HCT116 (cell line): ENCODE measurements at regions not wholly inside any gene's neighbourhood (a gene's known extent, or its start where the extent isn't known, plus 50 kb on each side); places are given as distances from the start of the nearest gene placed in this dataset.

Experiments used
- ATAC-seq: fragments of 200-7000 bp; cut with Tn5 transposase; 2 replicates; pipeline ENCODE4 v1.9.1; 2020; ENCODE audit warnings: mild to moderate bottlenecking, moderate library complexity
- BruUV-seq: library from RNA; stranded (reverse); fragments of 400-500 nt; replicated peaks from 2 replicates; lab custom pipeline; 2021; lab: Mats Ljungman, UMichigan
- CTCF ChIA-PET: fragments of 300-600 bp; sonication (Branson Sonifier 250); formaldehyde crosslinking; loops from one replicate; lab custom pipeline; 2021; ENCODE audit warnings: antibody characterized with exemption; lab: Charles Lee
- POLR2A ChIA-PET: fragments of 300-600, 350-600 bp; sonication (Branson Sonifier 250); formaldehyde crosslinking; loops from one replicate; lab custom pipeline; 2021; ENCODE audit warnings: antibody characterized with exemption; lab: Charles Lee
- RAD21 ChIA-PET, 2 experiments: fragments of 300-600 bp; sonication (Branson Sonifier 250); formaldehyde crosslinking; loops; one replicate each; lab custom pipeline; 2023; ENCODE audit warnings: low total read pairs in 2 of 2; ENCODE audit not compliant: uncharacterized antibody in 2 of 2, unreplicated experiment in 2 of 2, low non-redundant PET in 1 of 2; lab: Charles Lee
- DNase-seq: peaks from one replicate; pipeline ENCODE4 v3.0.0-alpha.2; 2010; ENCODE audit warnings: low read depth, low spot score
- H2AFZ ChIP-seq: fragments of 200-600 bp; shearing (Covaris generic), sonication (generic); 2 replicates; pipeline ENCODE4 v1.6.1; 2017; ENCODE audit warnings: low read depth, mixed run types, mixed read lengths, antibody characterized with exemption, low read length; ENCODE audit not compliant: poor library complexity, severe bottlenecking
- H3K27ac ChIP-seq: 2 replicates; pipeline ENCODE4 v1.5.1; 2012; ENCODE audit warnings: low read depth, low read length
- H3K27me3 ChIP-seq: fragments of 200-600 bp; sonication (generic); 2 replicates; pipeline ENCODE4 v1.6.1; 2016; ENCODE audit warnings: mixed run types, low read length, mixed read lengths; ENCODE audit not compliant: insufficient read depth
- H3K36me3 ChIP-seq, 2 experiments: fragments of 200-500 bp in 1 of 2; fragments of 200-600 bp in 1 of 2; sonication (Bioruptor generic) in 1 of 2; sonication (generic) in 1 of 2; 2 replicates each; pipeline versions ENCODE4 v1.5.1 to v1.6.1; 2014 to 2016; ENCODE audit warnings: low read length in 2 of 2, inconsistent platforms in 1 of 2, mixed read lengths in 1 of 2, mixed run types in 1 of 2; ENCODE audit not compliant: insufficient read depth in 2 of 2, control insufficient read depth in 1 of 2
- H3K4me1 ChIP-seq, 2 experiments: fragments of 200-600 bp in 1 of 2; sonication (generic) in 1 of 2; 2 replicates each; pipeline versions ENCODE4 v1.5.1 to v1.6.1; 2012 to 2017; ENCODE audit warnings: low read length in 2 of 2, inconsistent platforms in 1 of 2, mild to moderate bottlenecking in 1 of 2, mixed read lengths in 1 of 2, mixed run types in 1 of 2, moderate library complexity in 1 of 2; ENCODE audit not compliant: insufficient read depth in 2 of 2, control insufficient read depth in 1 of 2
- H3K4me2 ChIP-seq: fragments of 200-600 bp; sonication (generic); 2 replicates; pipeline ENCODE4 v1.6.1; 2017; ENCODE audit warnings: mixed run types, low read length, mixed read lengths
- H3K4me3 ChIP-seq, 2 experiments: fragments of 200-600 bp in 1 of 2; sonication (generic) in 1 of 2; replicated peaks in 1 of 2; 2 replicates each; pipeline ENCODE4 v1.5.1; 2011 to 2016; ENCODE audit warnings: low read length in 2 of 2, control low read depth in 1 of 2, low read depth in 1 of 2, mild to moderate bottlenecking in 1 of 2, mixed read lengths in 1 of 2, mixed run types in 1 of 2
- H3K79me2 ChIP-seq: fragments of 200-600 bp; sonication (generic); 2 replicates; pipeline ENCODE4 v1.6.1; 2017; ENCODE audit warnings: mild to moderate bottlenecking, mixed run types, low read length, moderate library complexity, mixed read lengths; ENCODE audit not compliant: insufficient read depth
- H3K9ac ChIP-seq: fragments of 200-600 bp; sonication (generic); 2 replicates; pipeline ENCODE4 v1.6.1; 2016; ENCODE audit warnings: low read length, mixed read lengths
- H3K9me2 ChIP-seq: fragments of 200-600 bp; sonication (generic), shearing (Covaris generic); 2 replicates; pipeline ENCODE4 v1.6.1; 2017; ENCODE audit warnings: mixed run types, mild to moderate bottlenecking, moderate library complexity; ENCODE audit not compliant: insufficient read depth
- H3K9me3 ChIP-seq, 2 experiments: fragments of 200-500 bp in 1 of 2; fragments of 200-600 bp in 1 of 2; sonication (Bioruptor generic) in 1 of 2; sonication (generic) in 1 of 2; 2 replicates each; pipeline ENCODE4 v1.6.1; 2014 to 2017; ENCODE audit warnings: low read length in 2 of 2, mixed read lengths in 2 of 2, inconsistent platforms in 1 of 2, low read depth in 1 of 2, mild to moderate bottlenecking in 1 of 2, mixed run types in 1 of 2, moderate library complexity in 1 of 2; ENCODE audit not compliant: control insufficient read depth in 1 of 2, insufficient read depth in 1 of 2
- H4K20me1 ChIP-seq: fragments of 200-600 bp; sonication (generic), shearing (Covaris generic); 2 replicates; pipeline ENCODE4 v1.6.1; 2017; ENCODE audit warnings: mixed run types, mild to moderate bottlenecking, moderate library complexity; ENCODE audit not compliant: insufficient read depth
- CBX3 ChIP-seq: IDR thresholded peaks from 2 replicates; pipeline ENCODE4 v1.6.1; 2012; ENCODE audit warnings: low read depth
- ELF1 ChIP-seq: IDR thresholded peaks from 2 replicates; pipeline ENCODE4 v1.6.1; 2012; ENCODE audit warnings: low read depth, borderline replicate concordance
- EZH2phosphoT487 ChIP-seq: fragments of 200-600 bp; IDR thresholded peaks from 2 replicates; pipeline ENCODE4 v1.6.1; 2018; ENCODE audit warnings: antibody characterized with exemption, borderline replicate concordance
- FOSL1 ChIP-seq: IDR thresholded peaks from 2 replicates; pipeline ENCODE4 v1.6.1; 2012; ENCODE audit warnings: low read depth
- JUND ChIP-seq: IDR thresholded peaks from 2 replicates; pipeline ENCODE4 v1.6.1; 2012
- MAX ChIP-seq: IDR thresholded peaks from 2 replicates; pipeline ENCODE4 v1.6.1; 2012
- POLR2A ChIP-seq: IDR thresholded peaks from 2 replicates; pipeline ENCODE4 v1.7.0; 2011; ENCODE audit warnings: borderline replicate concordance; ENCODE audit not compliant: insufficient read depth, insufficient read length; ENCODE audit errors: extremely low read depth
- POLR2AphosphoS5 ChIP-seq: IDR thresholded peaks from 2 replicates; pipeline ENCODE4 v1.6.1; 2011; ENCODE audit warnings: mild to moderate bottlenecking, low read depth, low read length, moderate library complexity
- SRF ChIP-seq: IDR thresholded peaks from 2 replicates; pipeline ENCODE4 v1.6.1; 2012; ENCODE audit warnings: low read depth
- ZFX ChIP-seq: fragments of 450-650 bp; IDR thresholded peaks from 2 replicates; pipeline ENCODE4 v1.6.1; 2017
- intact Hi-C: fragments of 100-400 bp; cut with micrococcal nuclease; formaldehyde crosslinking; loops from 2 replicates; pipeline ENCODE4 v1.10.0; 2022
- TF ChIP-seq, protein P1 (sequence below): IDR thresholded peaks from 2 replicates; pipeline ENCODE4 v1.6.1; 2012
- TF ChIP-seq, protein P2 (sequence below): IDR thresholded peaks from 2 replicates; pipeline ENCODE4 v1.6.1; 2011; ENCODE audit warnings: mild to moderate bottlenecking, low read length, moderate library complexity; ENCODE audit not compliant: insufficient replicate concordance; ENCODE audit errors: extremely low read depth

DNA sequence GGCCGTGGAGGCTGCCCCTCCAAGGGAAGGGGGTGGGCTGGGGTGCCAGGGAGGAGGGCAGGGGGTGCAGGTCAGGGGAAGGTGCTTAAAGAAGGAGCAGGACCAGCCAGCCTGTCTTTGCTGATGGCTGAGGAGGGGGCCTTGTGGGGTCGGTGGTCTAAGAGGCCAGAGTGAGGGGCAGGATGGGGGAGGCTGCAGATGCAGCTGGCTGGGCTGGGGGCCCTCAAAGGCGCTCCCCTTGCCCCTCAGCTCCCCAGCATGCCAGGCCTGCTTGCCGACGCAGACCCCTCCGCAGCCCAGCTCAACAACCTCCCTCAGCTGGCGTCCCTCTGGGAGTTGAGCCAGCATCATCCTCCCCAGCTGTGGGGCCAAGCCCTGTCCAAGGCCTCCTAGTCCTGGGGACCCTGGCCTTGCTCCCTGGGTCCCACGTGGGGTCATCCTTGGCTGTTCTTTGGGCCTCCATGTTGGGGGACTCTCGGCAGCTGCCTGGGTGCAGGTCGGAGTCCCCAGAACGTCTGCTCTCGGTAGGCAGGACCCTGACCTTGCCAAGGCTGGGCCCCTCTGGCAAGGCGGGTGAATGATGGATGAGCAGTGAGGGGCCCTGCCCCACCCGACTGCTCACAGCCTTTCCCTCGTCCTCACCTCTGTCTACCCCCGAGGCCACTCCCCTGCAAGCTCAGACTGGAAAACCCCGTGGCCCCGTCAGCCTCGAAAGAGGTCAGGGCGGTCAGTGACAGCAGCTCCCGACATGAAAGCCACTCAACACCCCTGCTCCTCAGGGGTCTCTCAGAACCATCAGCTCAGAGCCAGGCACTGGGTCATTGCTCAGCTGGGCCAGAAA is 119.4 kb downstream of the FAM53A start:
- Histone ChIP-seq H3K9me2 (no peaks in the 10 kb centered on the region), H3K36me3 (no peaks in the 10 kb centered on the region), H3K9me3 (no peaks in the 10 kb centered on the region), H3K9ac (no peak overlapping the region), H2AFZ (no peak overlapping the region), H3K27ac (no peak overlapping the region), H3K4me1 (peaks cover 13 to 25% of the 10 kb centered on the region in 2 experiments), H3K27me3 (no peaks in the 10 kb centered on the region), H3K4me2 (no peak overlapping the region), H4K20me1 (no peaks in the 10 kb centered on the region), H3K79me2 (no peaks in the 10 kb centered on the region), H3K4me3 (no peak overlapping the region)
- no peak for ATAC-seq
- ChIA-PET RAD21 (no interaction called here), CTCF (no interaction called here), POLR2A (no interaction called here)
- no peak for TF ChIP-seq FOSL1
- TF ChIP-seq, protein P1, sequence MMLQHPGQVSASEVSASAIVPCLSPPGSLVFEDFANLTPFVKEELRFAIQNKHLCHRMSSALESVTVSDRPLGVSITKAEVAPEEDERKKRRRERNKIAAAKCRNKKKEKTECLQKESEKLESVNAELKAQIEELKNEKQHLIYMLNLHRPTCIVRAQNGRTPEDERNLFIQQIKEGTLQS: no peak
- no peak for TF ChIP-seq SRF
- no peak for TF ChIP-seq ELF1
- TF ChIP-seq, protein P2, sequence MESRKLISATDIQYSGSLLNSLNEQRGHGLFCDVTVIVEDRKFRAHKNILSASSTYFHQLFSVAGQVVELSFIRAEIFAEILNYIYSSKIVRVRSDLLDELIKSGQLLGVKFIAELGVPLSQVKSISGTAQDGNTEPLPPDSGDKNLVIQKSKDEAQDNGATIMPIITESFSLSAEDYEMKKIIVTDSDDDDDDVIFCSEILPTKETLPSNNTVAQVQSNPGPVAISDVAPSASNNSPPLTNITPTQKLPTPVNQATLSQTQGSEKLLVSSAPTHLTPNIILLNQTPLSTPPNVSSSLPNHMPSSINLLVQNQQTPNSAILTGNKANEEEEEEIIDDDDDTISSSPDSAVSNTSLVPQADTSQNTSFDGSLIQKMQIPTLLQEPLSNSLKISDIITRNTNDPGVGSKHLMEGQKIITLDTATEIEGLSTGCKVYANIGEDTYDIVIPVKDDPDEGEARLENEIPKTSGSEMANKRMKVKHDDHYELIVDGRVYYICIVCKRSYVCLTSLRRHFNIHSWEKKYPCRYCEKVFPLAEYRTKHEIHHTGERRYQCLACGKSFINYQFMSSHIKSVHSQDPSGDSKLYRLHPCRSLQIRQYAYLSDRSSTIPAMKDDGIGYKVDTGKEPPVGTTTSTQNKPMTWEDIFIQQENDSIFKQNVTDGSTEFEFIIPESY: no peak
- no peak for TF ChIP-seq CBX3
- TF ChIP-seq JUND: no peak
- no peak for TF ChIP-seq POLR2A
- TF ChIP-seq POLR2AphosphoS5: no peak
- TF ChIP-seq EZH2phosphoT487: no peak
- TF ChIP-seq ZFX: no peak
- TF ChIP-seq MAX: no peak
- intact Hi-C loops: no loop called here
- no TSS peak for BruUV-seq
- DNase-seq: no peak
